H9 (cell line): ENCODE measurements at regions not wholly inside any gene's neighbourhood (a gene's known extent, or its start where the extent isn't known, plus 50 kb on each side); places are given as distances from the start of the nearest gene placed in this dataset.

Source experiments
- DNase-seq: peaks from one replicate; pipeline ENCODE4 v3.0.0-alpha.2; 2017
- H2AFZ ChIP-seq: one replicate; pipeline ENCODE4 v1.6.1; 2013; ENCODE audit warnings: mild to moderate bottlenecking, low read length, control low read depth, moderate library complexity
- H2AK5ac ChIP-seq: 2 replicates; pipeline ENCODE4 v1.6.1; 2013; ENCODE audit warnings: low read length, control low read depth, mixed read lengths; ENCODE audit not compliant: insufficient read length
- H2BK120ac ChIP-seq: one replicate; pipeline ENCODE4 v1.6.1; 2013; ENCODE audit warnings: low read depth, mild to moderate bottlenecking, low read length, control low read depth, inconsistent platforms; ENCODE audit not compliant: poor library complexity, severe bottlenecking
- H2BK12ac ChIP-seq: 2 replicates; pipeline ENCODE4 v1.6.1; 2013; ENCODE audit warnings: low read length, control low read depth, mixed read lengths, low read depth; ENCODE audit not compliant: insufficient read length
- H2BK15ac ChIP-seq: 2 replicates; pipeline ENCODE4 v1.6.1; 2013; ENCODE audit warnings: low read depth, low read length, control low read depth
- H2BK20ac ChIP-seq: one replicate; pipeline ENCODE4 v1.6.1; 2013; ENCODE audit warnings: low read depth, mild to moderate bottlenecking, low read length, control low read depth, inconsistent platforms; ENCODE audit not compliant: poor library complexity, severe bottlenecking
- H2BK5ac ChIP-seq: 2 replicates; pipeline ENCODE4 v1.6.1; 2013; ENCODE audit warnings: low read length, control low read depth, mixed read lengths; ENCODE audit not compliant: insufficient read length
- H3K14ac ChIP-seq: 2 replicates; pipeline ENCODE4 v1.6.1; 2013; ENCODE audit warnings: low read length, control low read depth; ENCODE audit not compliant: insufficient read depth
- H3K18ac ChIP-seq: 2 replicates; pipeline ENCODE4 v1.6.1; 2013; ENCODE audit warnings: low read depth, mild to moderate bottlenecking, mixed read lengths, low read length, control low read depth; ENCODE audit not compliant: insufficient read length
- H3K23ac ChIP-seq: 2 replicates; pipeline ENCODE4 v1.6.1; 2013; ENCODE audit warnings: low read length, control low read depth, mixed read lengths, low read depth; ENCODE audit not compliant: insufficient read length
- H3K23me2 ChIP-seq: 2 replicates; pipeline ENCODE4 v1.6.1; 2013; ENCODE audit warnings: low read depth, mild to moderate bottlenecking, mixed read lengths, low read length, control low read depth; ENCODE audit not compliant: insufficient read length, poor library complexity, severe bottlenecking
- H3K27ac ChIP-seq: 2 replicates; pipeline ENCODE4 v1.5.1; 2013; ENCODE audit warnings: low read length, control low read depth, mixed read lengths, low read depth; ENCODE audit not compliant: insufficient read length
- H3K27me3 ChIP-seq: 2 replicates; pipeline ENCODE4 v1.6.1; 2013; ENCODE audit warnings: low read length, control low read depth, inconsistent platforms; ENCODE audit not compliant: insufficient read depth
- H3K4ac ChIP-seq: 2 replicates; pipeline ENCODE4 v1.6.1; 2013; ENCODE audit warnings: low read depth, mild to moderate bottlenecking, control low read depth, inconsistent platforms, low read length, moderate library complexity
- H3K4me1 ChIP-seq: 2 replicates; pipeline ENCODE4 v1.6.1; 2013; ENCODE audit warnings: low read length, control low read depth, inconsistent platforms; ENCODE audit not compliant: insufficient read depth
- H3K4me2 ChIP-seq: 2 replicates; pipeline ENCODE4 v1.6.1; 2013; ENCODE audit warnings: low read length, control low read depth, mixed read lengths; ENCODE audit not compliant: insufficient read length, insufficient read depth
- H3K56ac ChIP-seq: 2 replicates; pipeline ENCODE4 v1.6.1; 2013; ENCODE audit warnings: low read depth, mild to moderate bottlenecking, mixed read lengths, low read length, control low read depth; ENCODE audit not compliant: insufficient read length
- H3K79me1 ChIP-seq: 2 replicates; pipeline ENCODE4 v1.6.1; 2013; ENCODE audit warnings: low read depth, mild to moderate bottlenecking, moderate library complexity, low read length, control low read depth, inconsistent platforms; ENCODE audit not compliant: insufficient read depth, poor library complexity, severe bottlenecking
- H3K79me2 ChIP-seq: 2 replicates; pipeline ENCODE4 v1.6.1; 2013; ENCODE audit warnings: low read length, control low read depth, inconsistent platforms; ENCODE audit not compliant: insufficient read depth
- H3K9ac ChIP-seq: 2 replicates; pipeline ENCODE4 v1.6.1; 2013; ENCODE audit warnings: low read length, control low read depth, mixed read lengths; ENCODE audit not compliant: insufficient read length; ENCODE audit errors: extremely low read depth
- H3K9me3 ChIP-seq: one replicate; pipeline ENCODE4 v1.6.1; 2013; ENCODE audit warnings: low read depth, low read length, inconsistent platforms; ENCODE audit not compliant: control insufficient read depth
- H3T11ph ChIP-seq: one replicate; pipeline ENCODE4 v1.6.1; 2013; ENCODE audit warnings: mild to moderate bottlenecking, low read length, control low read depth, inconsistent platforms
- H4K20me1 ChIP-seq: one replicate; pipeline ENCODE4 v1.6.1; 2013; ENCODE audit not compliant: control insufficient read depth, insufficient read length, insufficient read depth
- H4K5ac ChIP-seq: 2 replicates; pipeline ENCODE4 v1.6.1; 2013; ENCODE audit warnings: low read depth, mild to moderate bottlenecking, mixed read lengths, low read length, control low read depth; ENCODE audit not compliant: insufficient read length
- H4K8ac ChIP-seq: replicated peaks from 2 replicates; pipeline ENCODE4 v1.6.1; 2013; ENCODE audit warnings: low read length, control low read depth, mixed read lengths, low read depth; ENCODE audit not compliant: insufficient read length
- H4K91ac ChIP-seq: 2 replicates; pipeline ENCODE4 v1.6.1; 2013; ENCODE audit warnings: low read depth, mild to moderate bottlenecking, moderate library complexity, mixed read lengths, low read length, control low read depth; ENCODE audit not compliant: insufficient read length
- H3K27ac Mint-ChIP-seq, 3 experiments: 2 replicates in 2 of 3; 3 replicates in 1 of 3; pipeline ENCODE4 v1.8.0; 2020 to 2021; ENCODE audit warnings: mixed read lengths in 3 of 3, mild to moderate bottlenecking in 1 of 3, moderate library complexity in 1 of 3
- H3K27me3 Mint-ChIP-seq: 2 replicates; pipeline ENCODE4 v1.8.0; 2021; ENCODE audit warnings: low read depth, mild to moderate bottlenecking, moderate library complexity, mixed read lengths
- H3K36me3 Mint-ChIP-seq, 3 experiments: 2 replicates in 2 of 3; 3 replicates in 1 of 3; pipeline ENCODE4 v1.8.0; 2020 to 2021; ENCODE audit warnings: low read depth in 3 of 3, mixed read lengths in 3 of 3; ENCODE audit not compliant: insufficient read depth in 1 of 3
- H3K4me1 Mint-ChIP-seq, 2 experiments: 2 replicates each; pipeline ENCODE4 v1.8.0; 2020; ENCODE audit warnings: mixed read lengths in 2 of 2
- H3K4me3 Mint-ChIP-seq, 2 experiments: 2 replicates in 1 of 2; 3 replicates in 1 of 2; pipeline ENCODE4 v1.8.0; 2020 to 2021; ENCODE audit warnings: mild to moderate bottlenecking in 2 of 2, mixed read lengths in 2 of 2, moderate library complexity in 1 of 2
- H3K9me3 Mint-ChIP-seq, 2 experiments: 2 replicates in 1 of 2; 3 replicates in 1 of 2; pipeline ENCODE4 v1.8.0; 2020; ENCODE audit warnings: mild to moderate bottlenecking in 2 of 2, mixed read lengths in 2 of 2, moderate library complexity in 1 of 2
- CTCF ChIP-seq: fragments of 200-600 bp; sonication (generic); conservative IDR thresholded peaks from 3 replicates; pipeline ENCODE4 v1.8.0; 2021; ENCODE audit warnings: antibody characterized with exemption, mild to moderate bottlenecking
- WGBS: extraction: QIAGEN DNeasy Blood & Tissue Kit; methylation state at CpG from one replicate; pipeline ENCODE4 v1.1.7; 2013; ENCODE audit warnings: missing lambda C conversion rate, low lambda C conversion rate, mixed read lengths; ENCODE audit not compliant: insufficient read length; ENCODE audit errors: extremely low coverage; 5-methylcytosine and 5-hydroxymethylcytosine counted together

GRCh38 chr19:31535691-31536460, 186.6 kb upstream of the TSHZ3 start:
- no peak overlapping the region for H2BK5ac ChIP-seq
- no peak overlapping the region for H3K4ac ChIP-seq
- Mint-ChIP-seq H3K27me3 (no peaks in the 10 kb centered on the region; the same call in 1 of the 2 replicates), H3K4me1 (peaks cover 8 to 13% of the 10 kb centered on the region in 2 experiments), H3K27ac (no peak overlapping the region), H3K36me3 (peaks cover 6 to 8% (median 6%) of the 10 kb centered on the region in 3 experiments; a peak in 6 of 7 replicates), H3K9me3 (peaks cover 7 to 10% of the 10 kb centered on the region in 2 experiments), H3K4me3 (no peak overlapping the region)
- no peak overlapping the region for H2AFZ ChIP-seq
- no peak overlapping the region for H2AK5ac ChIP-seq
- H3K79me2 ChIP-seq, result no peaks in the 10 kb centered on the region
- no peak overlapping the region for H2BK12ac ChIP-seq
- H3K79me1 ChIP-seq, result no peaks in the 10 kb centered on the region
- H4K8ac ChIP-seq, result no peak overlapping the region
- TF ChIP-seq CTCF, result no peak
- H4K20me1 ChIP-seq, result no peaks in the 10 kb centered on the region
- H3T11ph ChIP-seq, result no peak overlapping the region
- H3K23ac ChIP-seq, result no peak overlapping the region
- no peak overlapping the region for H3K4me2 ChIP-seq
- no peaks in the 10 kb centered on the region for H3K23me2 ChIP-seq
- H3K4me1 ChIP-seq, result no peaks in the 10 kb centered on the region
- no peak overlapping the region for H2BK15ac ChIP-seq
- no peak overlapping the region for H2BK120ac ChIP-seq
- no peak overlapping the region for H3K14ac ChIP-seq
- no peak overlapping the region for H3K9ac ChIP-seq
- no peak overlapping the region for H4K91ac ChIP-seq
- H2BK20ac ChIP-seq, result no peak overlapping the region
- H3K9me3 ChIP-seq, result no peaks in the 10 kb centered on the region
- WGBS, result no CpG with 5 or more reads among the region's 8 CpGs
- H3K27ac ChIP-seq, result no peak overlapping the region
- no peak for DNase-seq
- H3K18ac ChIP-seq, result no peak overlapping the region
- H3K56ac ChIP-seq, result no peak overlapping the region
- H4K5ac ChIP-seq, result no peak overlapping the region
- H3K27me3 ChIP-seq, result no peaks in the 10 kb centered on the region
